ENCODE measurements at regions not wholly inside any gene's neighbourhood (a gene's known extent, or its start where the extent isn't known, plus 50 kb on each side); places are given as distances from the start of the nearest gene placed in this dataset.

- H3K27ac ChIP-seq (ENCODE audit: low read depth, low read length): no peak overlapping the region
- TF ChIP-seq CTCF (IDR thresholded peaks at IDR 0.05; ENCODE audit: insufficient read depth, low read length, poor library complexity, severe bottlenecking) (no peak), EZH2phosphoT487 (conservative IDR thresholded peaks at IDR 0.05; ENCODE audit: low read length) (no peak)
- no peaks in the 10 kb centered on the region for H3K9me2 ChIP-seq (replicated peaks; ENCODE audit: insufficient read depth, low read length)
- no peaks in the 10 kb centered on the region for H3F3A ChIP-seq (ENCODE audit: insufficient read depth)
- no peak overlapping the region for H3K4me2 ChIP-seq (ENCODE audit: low read depth, low read length, poor library complexity, severe bottlenecking)
- H3K9me3 ChIP-seq (ENCODE audit: insufficient read depth, low read length): no peaks in the 10 kb centered on the region
- H3K36me3 ChIP-seq (ENCODE audit: low read length): no peaks in the 10 kb centered on the region
- no peak overlapping the region for H3K4me3 ChIP-seq (ENCODE audit: insufficient read depth, low read length, poor library complexity, severe bottlenecking)
- no peak overlapping the region for H3K9ac ChIP-seq (ENCODE audit: low read length)
- no peaks in the 10 kb centered on the region for H3K79me2 ChIP-seq (ENCODE audit: insufficient read depth, low read length)
- no peaks in the 10 kb centered on the region for H3K27me3 ChIP-seq (ENCODE audit: low read length)
- no peaks in the 10 kb centered on the region for H4K20me1 ChIP-seq (ENCODE audit: low read depth, low read length)
- H2AFZ ChIP-seq (ENCODE audit: low read depth, low read length, severe bottlenecking): no peak overlapping the region
Observed at GRCh38 chr12:126258190-126258589, 1193.0 kb downstream of the AACS start.

- Histone ChIP-seq H4K20me1 (ENCODE audit: low read depth, low read length) (no peaks in the 10 kb centered on the region), H3K9me2 (replicated peaks; ENCODE audit: insufficient read depth, low read length) (no peaks in the 10 kb centered on the region), H2AFZ (ENCODE audit: low read depth, low read length, severe bottlenecking) (no peak overlapping the region)
Observed at GRCh38 chr12:126262829-126263228, 1197.6 kb downstream of the AACS start.

GRCh38 chr12:126268222-126268621, 1203.0 kb downstream of the AACS start:
- H3K4me2 ChIP-seq (ENCODE audit: low read depth, low read length, poor library complexity, severe bottlenecking): no peak overlapping the region
- H3F3A ChIP-seq (ENCODE audit: insufficient read depth): no peaks in the 10 kb centered on the region
- no peak overlapping the region for H3K9ac ChIP-seq (ENCODE audit: low read length)
- H3K27me3 ChIP-seq (ENCODE audit: low read length): no peaks in the 10 kb centered on the region
- H3K9me3 ChIP-seq (ENCODE audit: insufficient read depth, low read length): no peaks in the 10 kb centered on the region
- H4K20me1 ChIP-seq (ENCODE audit: low read depth, low read length): no peaks in the 10 kb centered on the region
- H3K36me3 ChIP-seq (ENCODE audit: low read length): no peaks in the 10 kb centered on the region
- no peak overlapping the region for H3K27ac ChIP-seq (ENCODE audit: low read depth, low read length)
- no peak overlapping the region for H3K4me3 ChIP-seq (ENCODE audit: insufficient read depth, low read length, poor library complexity, severe bottlenecking)
- no peak overlapping the region for H2AFZ ChIP-seq (ENCODE audit: low read depth, low read length, severe bottlenecking)
- no peaks in the 10 kb centered on the region for H3K9me2 ChIP-seq (replicated peaks; ENCODE audit: insufficient read depth, low read length)
- H3K79me2 ChIP-seq (ENCODE audit: insufficient read depth, low read length): no peaks in the 10 kb centered on the region
- TF ChIP-seq EZH2phosphoT487 (conservative IDR thresholded peaks at IDR 0.05; ENCODE audit: low read length) (no peak), CTCF (IDR thresholded peaks at IDR 0.05; ENCODE audit: insufficient read depth, low read length, poor library complexity, severe bottlenecking) (no peak)

More at GRCh38 chr12:126262829-126263228, 1197.6 kb downstream of the AACS start:
- H3F3A ChIP-seq (ENCODE audit: insufficient read depth): no peaks in the 10 kb centered on the region
- no peaks in the 10 kb centered on the region for H3K9me3 ChIP-seq (ENCODE audit: insufficient read depth, low read length)
- H3K9ac ChIP-seq (ENCODE audit: low read length): no peak overlapping the region
- H3K27ac ChIP-seq (ENCODE audit: low read depth, low read length): no peak overlapping the region
- H3K27me3 ChIP-seq (ENCODE audit: low read length): no peaks in the 10 kb centered on the region
- H3K79me2 ChIP-seq (ENCODE audit: insufficient read depth, low read length): no peaks in the 10 kb centered on the region
- TF ChIP-seq CTCF (IDR thresholded peaks at IDR 0.05; ENCODE audit: insufficient read depth, low read length, poor library complexity, severe bottlenecking) (no peak), EZH2phosphoT487 (conservative IDR thresholded peaks at IDR 0.05; ENCODE audit: low read length) (no peak)
- no peaks in the 10 kb centered on the region for H3K36me3 ChIP-seq (ENCODE audit: low read length)
- H3K4me2 ChIP-seq (ENCODE audit: low read depth, low read length, poor library complexity, severe bottlenecking): no peak overlapping the region
- no peak overlapping the region for H3K4me3 ChIP-seq (ENCODE audit: insufficient read depth, low read length, poor library complexity, severe bottlenecking)
